Muscle of leg (tissue), 3 donors: ENCODE measurements at regions not wholly inside any gene's neighbourhood (a gene's known extent, or its start where the extent isn't known, plus 50 kb on each side); places are given as distances from the start of the nearest gene placed in this dataset.

Experiments
- DNase-seq: peaks from one replicate; pipeline ENCODE4 v3.0.0; 2013
- H3K27ac ChIP-seq: one replicate; pipeline ENCODE4 v1.5.1; 2013; ENCODE audit warnings: mild to moderate bottlenecking, low read length, control low read depth
- H3K27me3 ChIP-seq: one replicate; pipeline ENCODE4 v1.6.1; 2013; ENCODE audit warnings: low read length; ENCODE audit not compliant: control insufficient read depth, insufficient read depth
- H3K36me3 ChIP-seq: one replicate; pipeline ENCODE4 v1.6.1; 2013; ENCODE audit warnings: low read length; ENCODE audit not compliant: control insufficient read depth, insufficient read depth
- H3K4me1 ChIP-seq: one replicate; pipeline ENCODE4 v1.6.1; 2013; ENCODE audit warnings: low read length; ENCODE audit not compliant: control insufficient read depth, insufficient read depth
- H3K4me3 ChIP-seq: one replicate; pipeline ENCODE4 v1.5.1; 2013; ENCODE audit warnings: low read length, control low read depth
- H3K9me3 ChIP-seq: replicated peaks from 2 replicates; pipeline ENCODE4 v1.6.1; 2013; ENCODE audit warnings: low read depth, low read length; ENCODE audit not compliant: control insufficient read depth
- WGBS: methylation state at CpG from one replicate; pipeline ENCODE4 v1.1.5; 2013; ENCODE audit warnings: missing lambda C conversion rate; ENCODE audit not compliant: insufficient coverage; 5-methylcytosine and 5-hydroxymethylcytosine counted together

DNA sequence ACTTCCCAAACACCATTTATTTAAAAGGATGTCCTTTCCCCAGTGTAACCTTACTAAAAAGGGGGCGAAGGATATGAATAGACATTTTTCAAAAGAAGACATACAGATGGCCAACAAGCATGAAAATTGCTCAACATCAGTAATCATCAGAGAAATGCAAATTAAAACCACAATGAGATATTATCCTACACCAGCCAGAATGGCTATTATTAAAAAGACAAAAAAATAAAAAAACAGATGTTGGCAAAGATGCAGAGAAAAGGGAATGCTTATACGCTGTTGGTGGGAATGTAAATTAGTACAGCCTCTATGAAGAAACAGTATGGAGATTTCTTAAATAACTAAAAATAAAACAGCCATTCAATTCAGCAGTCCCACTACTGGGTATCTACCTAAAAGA is 142.3 kb upstream of the NT5C1B start:
- Histone ChIP-seq H3K9me3 (no peaks in the 10 kb centered on the region), H3K27ac (no peak overlapping the region), H3K4me1 (no peaks in the 10 kb centered on the region), H3K27me3 (no peaks in the 10 kb centered on the region), H3K36me3 (no peaks in the 10 kb centered on the region), H3K4me3 (no peak overlapping the region)
- no CpG with 5 or more reads among the region's 2 CpGs for WGBS
- no peak for DNase-seq

DNA sequence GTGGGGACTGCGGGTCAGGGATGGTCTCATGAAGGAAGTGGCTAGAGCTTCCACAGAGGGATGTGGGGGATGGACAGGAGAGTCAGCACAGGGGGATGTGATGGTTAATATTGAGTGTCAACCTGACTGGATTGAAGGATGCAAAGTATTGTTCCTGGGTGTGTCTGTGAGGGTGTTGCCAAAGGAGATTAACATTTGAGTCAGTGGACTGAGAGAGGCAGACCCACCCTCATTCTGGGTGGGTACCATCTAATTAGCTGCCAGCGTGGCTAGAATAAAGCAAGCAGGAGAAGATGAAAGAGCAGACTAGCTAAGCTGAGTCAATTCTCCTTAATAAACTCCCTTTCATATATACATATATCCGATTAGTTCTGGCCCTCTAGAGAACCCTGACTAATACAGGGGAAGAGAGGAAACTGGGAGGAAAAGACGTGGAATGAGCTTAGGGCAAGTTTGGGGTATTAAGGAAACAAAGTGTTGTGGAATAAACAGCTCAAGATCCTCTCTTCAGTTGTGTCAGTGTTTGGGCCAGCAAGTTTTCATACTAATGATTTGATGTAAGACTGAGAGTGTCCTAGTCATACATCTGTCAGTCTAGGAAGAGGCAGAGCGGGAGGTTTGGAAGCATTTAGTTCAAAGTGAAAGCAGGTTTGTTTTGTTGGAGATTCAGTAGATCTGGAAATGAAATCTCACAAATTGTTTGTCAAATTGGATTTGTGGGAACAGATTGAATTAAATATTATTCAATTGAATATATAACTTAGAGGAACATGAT is 135.2 kb upstream of the NT5C1B start:
- Histone ChIP-seq H3K27ac (no peak overlapping the region), H3K36me3 (no peaks in the 10 kb centered on the region), H3K27me3 (no peaks in the 10 kb centered on the region), H3K4me3 (no peak overlapping the region), H3K9me3 (no peaks in the 10 kb centered on the region), H3K4me1 (no peaks in the 10 kb centered on the region)
- DNase-seq = no peak
- WGBS = 90% methylated on average over 2 of the region's 5 CpGs

DNA sequence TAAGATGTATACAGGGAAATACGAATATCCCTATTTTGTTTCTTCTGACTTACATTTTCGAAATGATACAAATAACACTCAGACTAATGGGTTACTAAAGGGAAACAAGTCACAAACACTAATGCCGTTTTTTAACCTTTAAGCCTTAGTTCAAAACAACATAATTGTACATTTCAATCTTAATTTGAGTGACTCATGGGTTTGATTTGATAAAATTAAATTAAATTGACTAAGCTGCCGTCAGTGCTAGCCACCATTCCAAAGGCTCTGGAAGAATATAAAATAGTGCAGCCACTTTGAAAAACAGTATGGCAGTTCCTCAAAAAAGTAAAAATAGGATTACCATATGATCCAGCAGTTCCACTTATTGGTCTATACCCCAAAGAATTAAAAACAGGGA is 133.8 kb upstream of the NT5C1B start:
- no peaks in the 10 kb centered on the region for H3K9me3 ChIP-seq
- no peaks in the 10 kb centered on the region for H3K27me3 ChIP-seq
- no peaks in the 10 kb centered on the region for H3K36me3 ChIP-seq
- H3K4me1 ChIP-seq = no peaks in the 10 kb centered on the region
- H3K27ac ChIP-seq = no peak overlapping the region
- WGBS = no CpG with 5 or more reads among the region's 4 CpGs
- H3K4me3 ChIP-seq = no peak overlapping the region
- no peak for DNase-seq

DNA sequence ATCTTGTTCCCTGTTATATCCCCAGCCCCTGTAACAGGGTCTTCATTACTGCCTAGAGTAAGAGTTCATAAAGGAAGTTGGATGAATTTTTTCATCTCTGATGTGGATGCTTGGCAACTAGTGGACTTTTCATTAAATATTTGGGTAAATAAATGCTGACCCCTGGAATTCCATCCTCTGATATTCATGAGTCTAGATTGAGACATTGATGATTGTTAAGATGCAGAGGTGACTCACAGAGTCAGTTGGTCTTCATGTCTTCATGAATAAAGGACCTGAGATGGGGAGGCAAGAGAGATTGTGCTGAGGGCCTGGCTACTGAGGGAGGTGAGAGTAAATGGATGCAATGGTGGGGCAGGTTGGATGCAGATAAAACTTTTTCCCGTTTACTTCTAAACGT is 132.7 kb upstream of the NT5C1B start:
- no peaks in the 10 kb centered on the region for H3K4me1 ChIP-seq
- no peak for DNase-seq
- H3K27me3 ChIP-seq = no peaks in the 10 kb centered on the region
- no peak overlapping the region for H3K27ac ChIP-seq
- H3K36me3 ChIP-seq = no peaks in the 10 kb centered on the region
- H3K4me3 ChIP-seq = no peak overlapping the region
- WGBS = 50% methylated on average over 1 of the region's 2 CpGs
- no peaks in the 10 kb centered on the region for H3K9me3 ChIP-seq

DNA sequence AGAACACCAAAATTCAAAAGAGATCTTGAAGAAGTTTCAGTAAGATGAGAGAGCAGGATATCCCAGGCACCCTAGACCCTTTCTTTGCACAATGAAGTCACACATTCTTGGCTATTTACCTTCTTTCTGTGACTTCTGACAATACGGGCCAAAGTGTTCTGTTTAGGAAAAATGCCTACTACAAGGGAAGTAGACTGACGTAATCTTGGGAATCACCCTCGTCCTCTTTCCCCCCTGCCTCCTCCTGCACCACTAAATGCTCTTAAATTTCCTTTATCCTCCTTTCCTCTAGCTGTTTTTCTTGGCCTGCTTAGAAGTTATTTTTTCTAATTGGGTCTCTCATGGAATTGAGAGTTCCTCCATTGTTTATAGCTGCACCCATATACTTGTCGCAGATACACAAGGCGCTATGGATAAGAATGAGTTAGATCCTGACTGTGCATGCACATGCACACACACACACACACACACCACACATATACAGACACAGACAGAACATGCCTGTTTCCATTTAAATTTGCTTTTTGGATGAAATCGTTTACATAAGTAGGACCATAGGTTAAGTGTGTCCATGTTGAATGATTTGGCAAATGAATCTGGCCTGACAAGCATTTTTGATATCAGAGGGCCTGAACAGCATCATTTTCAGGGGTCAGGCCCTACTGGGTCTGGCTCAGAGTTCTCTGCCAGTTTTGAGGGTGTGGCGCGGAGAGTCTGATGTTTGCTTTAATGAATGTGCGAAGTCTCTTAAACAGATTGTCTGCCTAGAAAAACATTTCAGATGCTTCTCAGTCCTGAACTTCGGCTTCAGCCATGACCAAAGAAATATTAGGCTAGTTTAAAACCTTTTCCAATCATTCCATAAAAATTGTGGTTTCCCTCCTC is 131.9 kb upstream of the NT5C1B start:
- no peak overlapping the region for H3K27ac ChIP-seq
- DNase-seq = peak; percentile 41
- WGBS = 100% methylated on average over 3 of the region's 10 CpGs

DNA sequence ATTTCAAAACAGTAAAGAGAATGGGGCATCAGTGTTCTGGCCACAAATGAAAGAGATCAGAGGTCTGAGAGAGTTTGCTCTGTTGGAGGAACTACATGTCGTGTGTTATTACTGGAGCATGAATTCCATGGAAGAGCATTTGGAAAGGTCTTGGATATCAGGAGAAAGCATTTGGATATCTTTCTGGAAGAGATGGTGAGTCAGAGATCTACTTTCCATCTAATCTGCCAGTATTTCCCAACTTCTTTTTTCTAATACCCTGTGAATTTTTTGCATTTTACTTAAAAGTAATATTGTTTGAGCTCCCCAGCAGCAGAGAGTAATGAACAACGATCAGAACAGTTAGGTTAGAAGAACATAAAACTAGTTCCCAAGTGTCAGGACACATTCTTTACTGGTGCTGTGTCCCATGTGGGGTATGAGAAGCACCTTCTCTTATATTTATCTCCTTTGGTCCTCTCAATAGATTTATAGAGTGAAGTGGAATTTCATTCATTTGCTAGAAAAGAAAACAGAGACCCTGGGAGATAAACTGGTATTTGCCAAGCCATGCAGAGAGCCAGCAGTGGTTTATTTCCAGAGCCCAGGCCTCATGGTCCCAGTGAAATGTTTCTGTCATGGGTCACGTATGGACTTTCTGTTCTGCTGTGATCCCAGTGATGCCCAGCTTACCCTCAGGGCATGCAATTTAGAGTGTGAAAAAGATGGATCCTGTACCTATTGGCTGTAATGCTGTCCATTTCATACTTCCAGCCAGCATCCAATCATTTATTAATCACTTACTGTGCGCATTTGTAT is 130.8 kb upstream of the NT5C1B start:
- Histone ChIP-seq H3K36me3 (no peaks in the 10 kb centered on the region), H3K4me1 (no peaks in the 10 kb centered on the region), H3K27ac (no peak overlapping the region), H3K4me3 (no peak overlapping the region), H3K9me3 (no peaks in the 10 kb centered on the region), H3K27me3 (no peaks in the 10 kb centered on the region)
- no CpG with 5 or more reads among the region's 4 CpGs for WGBS
- no peak for DNase-seq

More for the DNA sequence above, 131.9 kb upstream of the NT5C1B start:
- Histone ChIP-seq H3K4me1 (no peaks in the 10 kb centered on the region), H3K27me3 (no peaks in the 10 kb centered on the region), H3K9me3 (no peaks in the 10 kb centered on the region), H3K36me3 (no peaks in the 10 kb centered on the region), H3K4me3 (no peak overlapping the region)

DNA sequence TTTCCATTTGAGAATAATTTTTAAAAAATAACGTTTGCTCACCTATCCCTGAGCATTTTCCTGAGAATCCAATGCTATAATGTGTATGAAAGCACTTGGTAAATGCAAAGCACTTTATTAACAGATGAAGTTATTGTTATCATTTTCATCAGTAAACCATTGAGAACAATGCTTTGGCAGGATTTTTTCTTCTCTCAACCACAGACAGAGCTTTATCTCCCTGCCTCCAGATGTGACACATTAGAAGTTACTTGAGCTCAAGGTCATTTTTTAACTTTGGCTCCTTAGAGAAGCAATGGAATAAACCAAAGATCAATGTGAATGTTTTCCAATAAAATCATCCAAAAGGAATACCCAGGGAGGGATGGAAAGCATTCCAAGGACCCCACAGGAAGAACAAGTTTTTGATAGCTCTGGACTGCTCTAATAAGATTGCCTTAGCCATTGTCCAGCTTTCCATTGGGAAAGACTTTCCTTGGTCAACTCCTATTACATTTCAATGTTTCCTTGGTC is 118.9 kb upstream of the NT5C1B start:
- no CpG with 5 or more reads among the region's 1 CpG for WGBS
- Histone ChIP-seq H3K4me1 (no peaks in the 10 kb centered on the region), H3K27me3 (no peaks in the 10 kb centered on the region), H3K27ac (no peak overlapping the region), H3K9me3 (peaks cover 1% of the 10 kb centered on the region), H3K4me3 (no peak overlapping the region), H3K36me3 (no peaks in the 10 kb centered on the region)
- peak; percentile 49 for DNase-seq

DNA sequence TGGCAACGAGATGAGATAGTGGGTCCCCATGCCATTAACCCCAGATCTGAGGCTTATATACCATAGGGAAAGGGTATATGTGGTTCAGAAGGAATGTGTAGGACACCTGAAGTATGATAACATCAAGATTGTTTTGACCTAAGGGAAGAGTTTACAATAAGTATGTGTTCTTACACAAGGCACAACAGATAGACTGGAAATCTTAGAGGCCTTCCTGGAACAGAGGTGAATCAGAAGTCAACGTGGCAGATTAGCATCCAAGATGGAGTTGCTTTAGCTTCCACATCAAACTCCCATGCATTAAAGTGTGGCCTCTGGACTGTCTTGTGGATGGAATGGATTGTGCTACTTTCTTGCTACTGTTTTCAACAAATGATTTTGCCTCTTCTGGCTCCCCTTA is 116.6 kb upstream of the NT5C1B start:
- no peak for DNase-seq
- WGBS = 83% methylated on average over 1 of the region's 2 CpGs

DNA sequence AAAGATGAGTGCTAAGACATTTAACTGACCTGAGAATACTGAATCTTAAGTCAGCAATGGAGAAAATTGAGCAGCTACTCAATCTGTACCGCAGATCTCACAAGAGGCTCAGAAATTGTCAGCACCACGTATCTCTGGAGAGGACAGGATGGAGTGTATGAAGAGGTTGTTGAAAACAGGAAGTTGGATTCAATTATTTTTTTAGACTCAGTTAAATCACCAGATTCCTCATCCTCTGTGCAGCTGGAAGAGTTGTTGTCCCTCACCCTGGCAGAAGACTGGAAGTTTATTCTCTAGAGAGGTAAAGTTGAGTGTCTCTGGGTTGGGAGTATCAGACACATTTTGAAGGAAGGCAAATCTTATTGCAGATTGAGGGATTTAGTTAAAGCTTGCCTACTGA is 114.9 kb upstream of the NT5C1B start:
- peak; percentile 47 for DNase-seq
- Histone ChIP-seq H3K4me1 (no peaks in the 10 kb centered on the region), H3K27ac (no peak overlapping the region), H3K36me3 (no peaks in the 10 kb centered on the region), H3K4me3 (no peak overlapping the region), H3K27me3 (no peaks in the 10 kb centered on the region), H3K9me3 (no peaks in the 10 kb centered on the region)
- WGBS = 67% methylated on average over 1 of the region's 2 CpGs

More for the DNA sequence above, 116.6 kb upstream of the NT5C1B start:
- H3K27ac ChIP-seq = no peak overlapping the region
- H3K27me3 ChIP-seq = no peaks in the 10 kb centered on the region
- H3K36me3 ChIP-seq = no peaks in the 10 kb centered on the region
- no peak overlapping the region for H3K4me3 ChIP-seq
- no peaks in the 10 kb centered on the region for H3K9me3 ChIP-seq
- no peaks in the 10 kb centered on the region for H3K4me1 ChIP-seq

DNA sequence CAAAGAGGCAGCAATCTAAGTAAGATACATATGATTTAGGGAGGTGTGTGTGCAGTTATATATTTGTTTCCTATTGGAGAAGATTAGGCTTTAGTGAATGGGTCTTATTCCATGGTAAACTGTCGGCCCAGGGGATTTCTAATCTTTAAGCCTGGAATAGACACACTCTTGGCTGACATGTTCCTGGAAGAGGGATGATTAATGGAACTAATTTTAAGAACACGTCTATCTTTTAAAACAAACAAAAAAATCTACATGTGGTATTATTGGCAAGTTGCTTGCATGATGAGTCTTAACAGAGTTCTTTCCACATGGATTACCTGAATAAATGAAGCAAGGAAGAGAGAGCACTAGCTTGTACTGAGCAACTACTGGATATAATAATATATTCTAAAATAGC is 114.2 kb upstream of the NT5C1B start:
- no peak overlapping the region for H3K4me3 ChIP-seq
- H3K27me3 ChIP-seq = no peaks in the 10 kb centered on the region
- no peaks in the 10 kb centered on the region for H3K9me3 ChIP-seq
- DNase-seq = peak; percentile 32
- no peaks in the 10 kb centered on the region for H3K4me1 ChIP-seq
- H3K27ac ChIP-seq = no peak overlapping the region
- no peaks in the 10 kb centered on the region for H3K36me3 ChIP-seq
- no CpG with 5 or more reads among the region's 2 CpGs for WGBS
